GM21526 (cell line): ENCODE measurements at regions not wholly inside any gene's neighbourhood (a gene's known extent, or its start where the extent isn't known, plus 50 kb on each side); places are given as distances from the start of the nearest gene placed in this dataset.
"Not testable (repeated sequence)": the region's sequence is repeated elsewhere in the genome, so short reads cannot be mapped to it uniquely, and the experiment has no call there.

Experiments
- ATAC-seq: cut with Tn5 transposase; IDR thresholded peaks from one replicate; pipeline ENCODE4 v1.9.1; 2021; ENCODE audit warnings: moderate library complexity; ENCODE audit not compliant: unreplicated experiment, low FRiP score

- ATAC-seq, result no peak
These were observed 240.9 kb upstream of the BTBD3 start for GRCh38 chr20:11676630-11677287.

- no peak for ATAC-seq
These were observed 240.3 kb upstream of the BTBD3 start for GRCh38 chr20:11677428-11677827.

- no peak for ATAC-seq
These were observed 239.9 kb upstream of the BTBD3 start for GRCh38 chr20:11677836-11678235.

- no peak for ATAC-seq
These were observed 235.4 kb upstream of the BTBD3 start for GRCh38 chr20:11682285-11682684.

GRCh38 chr20:11686195-11686594 is 231.5 kb upstream of the BTBD3 start:
- ATAC-seq, result no peak

- ATAC-seq, result no peak
These were observed 230.7 kb upstream of the BTBD3 start for GRCh38 chr20:11686820-11687543.

- ATAC-seq, result no peak
These were observed 230.0 kb upstream of the BTBD3 start for GRCh38 chr20:11687546-11688292.

- no peak for ATAC-seq
These were observed 228.4 kb upstream of the BTBD3 start for GRCh38 chr20:11689262-11689661.

- no peak for ATAC-seq
These were observed 225.9 kb upstream of the BTBD3 start for GRCh38 chr20:11691766-11692165.

- no peak for ATAC-seq
These were observed 225.1 kb upstream of the BTBD3 start for GRCh38 chr20:11692567-11692966.

- no peak for ATAC-seq
These were observed 223.2 kb upstream of the BTBD3 start for GRCh38 chr20:11694467-11694866.

- ATAC-seq, result no peak
These were observed 220.6 kb upstream of the BTBD3 start for GRCh38 chr20:11697055-11697454.

- no peak for ATAC-seq
These were observed 220.0 kb upstream of the BTBD3 start for GRCh38 chr20:11697646-11698045.

GRCh38 chr20:11698124-11698523 is 219.6 kb upstream of the BTBD3 start:
- ATAC-seq, result no peak

GRCh38 chr20:11700831-11701230 is 216.9 kb upstream of the BTBD3 start:
- no peak for ATAC-seq

- no peak for ATAC-seq
These were observed 214.8 kb upstream of the BTBD3 start for GRCh38 chr20:11702721-11703518.

GRCh38 chr20:11705512-11705911 is 212.2 kb upstream of the BTBD3 start:
- ATAC-seq, result no peak

- not testable (repeated sequence) for ATAC-seq
These were observed 209.5 kb upstream of the BTBD3 start for GRCh38 chr20:11708223-11708622.

- no peak for ATAC-seq
These were observed 206.5 kb upstream of the BTBD3 start for GRCh38 chr20:11711214-11711613.

GRCh38 chr20:11712639-11713160 is 205.0 kb upstream of the BTBD3 start:
- no peak for ATAC-seq

- no peak for ATAC-seq
These were observed 202.8 kb upstream of the BTBD3 start for GRCh38 chr20:11714886-11715285.
